ENCODE measurements at regions not wholly inside any gene's neighbourhood (a gene's known extent, or its start where the extent isn't known, plus 50 kb on each side); places are given as distances from the start of the nearest gene placed in this dataset.

- H3K36me3 ChIP-seq (replicated peaks in 1 of 2; ENCODE audit: control insufficient read depth in 1 of 2, insufficient read depth in 2 of 2, low read length in 2 of 2), result no peaks in the 10 kb centered on the region
- intact Hi-C loops (cut with micrococcal nuclease), result no loop called here
- H3K4me1 ChIP-seq (ENCODE audit: control insufficient read depth in 1 of 2, insufficient read depth in 2 of 2, low read length in 2 of 2), result no peaks in the 10 kb centered on the region
- H3K27ac ChIP-seq (ENCODE audit: low read depth in 1 of 2, low read length in 2 of 2), result no peak overlapping the region
- DNase-seq, result no peak
- no peak overlapping the region for H2AFZ ChIP-seq (ENCODE audit: insufficient read depth, low read depth, low read length, poor library complexity, severe bottlenecking)
- Mint-ChIP-seq H3K4me1 (peaks cover 7% of the 10 kb centered on the region), H3K27ac (no peak overlapping the region), H3K9me3 (peaks cover 3 to 14% (median 8%) of the 10 kb centered on the region in 7 donors), H3K36me3 (peaks cover 0 to 4% of the 10 kb centered on the region in 2 donors), H3K27me3 (ENCODE audit: low read depth in 3 of 3) (peaks cover 0 to 3% (median 0%) of the 10 kb centered on the region in 3 donors), H3K4me3 (no peak overlapping the region)
- no peaks in the 10 kb centered on the region for H4K20me1 ChIP-seq (ENCODE audit: insufficient read depth, low read length)
- H3K9ac ChIP-seq (ENCODE audit: insufficient read depth, low read length, poor library complexity, severe bottlenecking), result no peak overlapping the region
- no peaks in the 10 kb centered on the region for H3K79me2 ChIP-seq (ENCODE audit: insufficient read depth, low read length)
- WGBS (ENCODE audit: insufficient coverage), result no CpG with 5 or more reads among the region's 1 CpG
- no peak overlapping the region for H3K4me2 ChIP-seq (replicated peaks; ENCODE audit: extremely low read depth, low read length, poor library complexity, severe bottlenecking)
- TF ChIP-seq, protein P1, sequence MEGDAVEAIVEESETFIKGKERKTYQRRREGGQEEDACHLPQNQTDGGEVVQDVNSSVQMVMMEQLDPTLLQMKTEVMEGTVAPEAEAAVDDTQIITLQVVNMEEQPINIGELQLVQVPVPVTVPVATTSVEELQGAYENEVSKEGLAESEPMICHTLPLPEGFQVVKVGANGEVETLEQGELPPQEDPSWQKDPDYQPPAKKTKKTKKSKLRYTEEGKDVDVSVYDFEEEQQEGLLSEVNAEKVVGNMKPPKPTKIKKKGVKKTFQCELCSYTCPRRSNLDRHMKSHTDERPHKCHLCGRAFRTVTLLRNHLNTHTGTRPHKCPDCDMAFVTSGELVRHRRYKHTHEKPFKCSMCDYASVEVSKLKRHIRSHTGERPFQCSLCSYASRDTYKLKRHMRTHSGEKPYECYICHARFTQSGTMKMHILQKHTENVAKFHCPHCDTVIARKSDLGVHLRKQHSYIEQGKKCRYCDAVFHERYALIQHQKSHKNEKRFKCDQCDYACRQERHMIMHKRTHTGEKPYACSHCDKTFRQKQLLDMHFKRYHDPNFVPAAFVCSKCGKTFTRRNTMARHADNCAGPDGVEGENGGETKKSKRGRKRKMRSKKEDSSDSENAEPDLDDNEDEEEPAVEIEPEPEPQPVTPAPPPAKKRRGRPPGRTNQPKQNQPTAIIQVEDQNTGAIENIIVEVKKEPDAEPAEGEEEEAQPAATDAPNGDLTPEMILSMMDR (IDR thresholded peaks at IDR 0.05), result no peak
- H3K9me3 ChIP-seq (replicated peaks in 1 of 2; ENCODE audit: control insufficient read depth in 1 of 2, insufficient read depth in 1 of 2, low read length in 2 of 2), result peaks cover 0 to 8% of the 10 kb centered on the region in 2 donors
- H3K27me3 ChIP-seq (ENCODE audit: control insufficient read depth in 2 of 2, insufficient read depth in 2 of 2, low read length in 2 of 2), result no peaks in the 10 kb centered on the region
- no peak overlapping the region for H3K4me3 ChIP-seq (replicated peaks in 1 of 3; ENCODE audit: low read depth in 2 of 3, low read length in 3 of 3)
Observed at GRCh38 chr11:34787895-34788294, 128.3 kb downstream of the APIP start.

GRCh38 chr11:34787348-34787747 is 128.8 kb downstream of the APIP start:
- H3K4me1 Mint-ChIP-seq, result peaks cover 7% of the 10 kb centered on the region
- TF ChIP-seq, protein P1 (IDR thresholded peaks at IDR 0.05), result no peak

More at GRCh38 chr11:34787348-34787747, 128.8 kb downstream of the APIP start:
- Histone ChIP-seq H3K9me3 (replicated peaks in 1 of 2; ENCODE audit: control insufficient read depth in 1 of 2, insufficient read depth in 1 of 2, low read length in 2 of 2) (peaks cover 0 to 8% of the 10 kb centered on the region in 2 donors), H3K27ac (ENCODE audit: low read depth in 1 of 2, low read length in 2 of 2) (no peak overlapping the region), H3K4me3 (replicated peaks in 1 of 3; ENCODE audit: low read depth in 2 of 3, low read length in 3 of 3) (no peak overlapping the region), H3K4me2 (replicated peaks; ENCODE audit: extremely low read depth, low read length, poor library complexity, severe bottlenecking) (no peak overlapping the region), H3K4me1 (ENCODE audit: control insufficient read depth in 1 of 2, insufficient read depth in 2 of 2, low read length in 2 of 2) (no peaks in the 10 kb centered on the region), H2AFZ (ENCODE audit: insufficient read depth, low read depth, low read length, poor library complexity, severe bottlenecking) (no peak overlapping the region), H3K27me3 (ENCODE audit: control insufficient read depth in 2 of 2, insufficient read depth in 2 of 2, low read length in 2 of 2) (no peaks in the 10 kb centered on the region), H3K9ac (ENCODE audit: insufficient read depth, low read length, poor library complexity, severe bottlenecking) (no peak overlapping the region), H4K20me1 (ENCODE audit: insufficient read depth, low read length) (no peaks in the 10 kb centered on the region), H3K36me3 (replicated peaks in 1 of 2; ENCODE audit: control insufficient read depth in 1 of 2, insufficient read depth in 2 of 2, low read length in 2 of 2) (no peaks in the 10 kb centered on the region), H3K79me2 (ENCODE audit: insufficient read depth, low read length) (no peaks in the 10 kb centered on the region)
- Mint-ChIP-seq H3K27ac (no peak overlapping the region), H3K9me3 (peaks cover 6 to 16% (median 8%) of the 10 kb centered on the region in 7 donors), H3K4me3 (no peak overlapping the region), H3K36me3 (peaks cover 0 to 4% of the 10 kb centered on the region in 2 donors), H3K27me3 (ENCODE audit: low read depth in 3 of 3) (peaks cover 0 to 3% (median 0%) of the 10 kb centered on the region in 3 donors)
- no peak for DNase-seq
- WGBS (ENCODE audit: insufficient coverage), result no CpG with 5 or more reads among the region's 1 CpG
- intact Hi-C loops (cut with micrococcal nuclease), result no loop called here
